ENCODE measurements at regions not wholly inside any gene's neighbourhood (a gene's known extent, or its start where the extent isn't known, plus 50 kb on each side); places are given as distances from the start of the nearest gene placed in this dataset.

DNA sequence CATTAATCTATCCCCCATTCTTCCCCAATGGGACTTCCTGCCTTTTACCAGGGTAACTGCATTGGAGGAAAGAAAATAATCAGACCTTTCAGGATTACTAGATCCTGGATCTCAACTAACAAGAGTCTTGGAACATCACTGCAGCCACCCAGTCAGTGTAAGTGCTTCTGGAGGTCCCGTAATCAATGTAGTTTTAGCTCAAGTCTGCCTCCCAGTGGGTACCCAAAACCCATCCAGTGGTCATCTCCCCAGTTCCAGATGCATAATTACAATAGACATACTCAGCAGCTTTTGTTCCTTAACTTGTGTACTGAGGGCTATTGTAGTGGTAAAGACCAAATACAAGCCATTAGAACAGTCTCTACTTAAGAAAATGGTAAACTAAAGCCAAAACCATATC lies 319.1 kb downstream of the GPATCH2 start:
- TF ChIP-seq, protein P1, sequence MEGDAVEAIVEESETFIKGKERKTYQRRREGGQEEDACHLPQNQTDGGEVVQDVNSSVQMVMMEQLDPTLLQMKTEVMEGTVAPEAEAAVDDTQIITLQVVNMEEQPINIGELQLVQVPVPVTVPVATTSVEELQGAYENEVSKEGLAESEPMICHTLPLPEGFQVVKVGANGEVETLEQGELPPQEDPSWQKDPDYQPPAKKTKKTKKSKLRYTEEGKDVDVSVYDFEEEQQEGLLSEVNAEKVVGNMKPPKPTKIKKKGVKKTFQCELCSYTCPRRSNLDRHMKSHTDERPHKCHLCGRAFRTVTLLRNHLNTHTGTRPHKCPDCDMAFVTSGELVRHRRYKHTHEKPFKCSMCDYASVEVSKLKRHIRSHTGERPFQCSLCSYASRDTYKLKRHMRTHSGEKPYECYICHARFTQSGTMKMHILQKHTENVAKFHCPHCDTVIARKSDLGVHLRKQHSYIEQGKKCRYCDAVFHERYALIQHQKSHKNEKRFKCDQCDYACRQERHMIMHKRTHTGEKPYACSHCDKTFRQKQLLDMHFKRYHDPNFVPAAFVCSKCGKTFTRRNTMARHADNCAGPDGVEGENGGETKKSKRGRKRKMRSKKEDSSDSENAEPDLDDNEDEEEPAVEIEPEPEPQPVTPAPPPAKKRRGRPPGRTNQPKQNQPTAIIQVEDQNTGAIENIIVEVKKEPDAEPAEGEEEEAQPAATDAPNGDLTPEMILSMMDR (IDR thresholded peaks at IDR 0.05; ENCODE audit: low read depth, low read length, missing input control): no peak
- TF ChIP-seq EGR1 (IDR thresholded peaks at IDR 0.05; ENCODE audit: low read depth in 2 of 2) (no peak), SP1 (IDR thresholded peaks at IDR 0.05) (no peak), RAD21 (IDR thresholded peaks at IDR 0.05) (peak in 1 of 2 donors; percentile 8), YY1 (IDR thresholded peaks at IDR 0.05) (no peak), GABPA (IDR thresholded peaks at IDR 0.05 in 1 of 2, conservative IDR thresholded peaks at IDR 0.05 in 1 of 2) (no peak), RXRA (IDR thresholded peaks at IDR 0.05) (no peak), TAF1 (conservative IDR thresholded peaks at IDR 0.05) (no peak), HNF4G (IDR thresholded peaks at IDR 0.05) (no peak), FOXA2 (IDR thresholded peaks at IDR 0.05) (no peak)
- TF ChIP-seq, protein P2, sequence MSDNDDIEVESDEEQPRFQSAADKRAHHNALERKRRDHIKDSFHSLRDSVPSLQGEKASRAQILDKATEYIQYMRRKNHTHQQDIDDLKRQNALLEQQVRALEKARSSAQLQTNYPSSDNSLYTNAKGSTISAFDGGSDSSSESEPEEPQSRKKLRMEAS (IDR thresholded peaks at IDR 0.05): no peak
- TF ChIP-seq, protein P3, sequence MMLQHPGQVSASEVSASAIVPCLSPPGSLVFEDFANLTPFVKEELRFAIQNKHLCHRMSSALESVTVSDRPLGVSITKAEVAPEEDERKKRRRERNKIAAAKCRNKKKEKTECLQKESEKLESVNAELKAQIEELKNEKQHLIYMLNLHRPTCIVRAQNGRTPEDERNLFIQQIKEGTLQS (IDR thresholded peaks at IDR 0.05): no peak
- TF ChIP-seq, protein P4, sequence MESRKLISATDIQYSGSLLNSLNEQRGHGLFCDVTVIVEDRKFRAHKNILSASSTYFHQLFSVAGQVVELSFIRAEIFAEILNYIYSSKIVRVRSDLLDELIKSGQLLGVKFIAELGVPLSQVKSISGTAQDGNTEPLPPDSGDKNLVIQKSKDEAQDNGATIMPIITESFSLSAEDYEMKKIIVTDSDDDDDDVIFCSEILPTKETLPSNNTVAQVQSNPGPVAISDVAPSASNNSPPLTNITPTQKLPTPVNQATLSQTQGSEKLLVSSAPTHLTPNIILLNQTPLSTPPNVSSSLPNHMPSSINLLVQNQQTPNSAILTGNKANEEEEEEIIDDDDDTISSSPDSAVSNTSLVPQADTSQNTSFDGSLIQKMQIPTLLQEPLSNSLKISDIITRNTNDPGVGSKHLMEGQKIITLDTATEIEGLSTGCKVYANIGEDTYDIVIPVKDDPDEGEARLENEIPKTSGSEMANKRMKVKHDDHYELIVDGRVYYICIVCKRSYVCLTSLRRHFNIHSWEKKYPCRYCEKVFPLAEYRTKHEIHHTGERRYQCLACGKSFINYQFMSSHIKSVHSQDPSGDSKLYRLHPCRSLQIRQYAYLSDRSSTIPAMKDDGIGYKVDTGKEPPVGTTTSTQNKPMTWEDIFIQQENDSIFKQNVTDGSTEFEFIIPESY (IDR thresholded peaks at IDR 0.05): no peak
- TF ChIP-seq, protein P5, sequence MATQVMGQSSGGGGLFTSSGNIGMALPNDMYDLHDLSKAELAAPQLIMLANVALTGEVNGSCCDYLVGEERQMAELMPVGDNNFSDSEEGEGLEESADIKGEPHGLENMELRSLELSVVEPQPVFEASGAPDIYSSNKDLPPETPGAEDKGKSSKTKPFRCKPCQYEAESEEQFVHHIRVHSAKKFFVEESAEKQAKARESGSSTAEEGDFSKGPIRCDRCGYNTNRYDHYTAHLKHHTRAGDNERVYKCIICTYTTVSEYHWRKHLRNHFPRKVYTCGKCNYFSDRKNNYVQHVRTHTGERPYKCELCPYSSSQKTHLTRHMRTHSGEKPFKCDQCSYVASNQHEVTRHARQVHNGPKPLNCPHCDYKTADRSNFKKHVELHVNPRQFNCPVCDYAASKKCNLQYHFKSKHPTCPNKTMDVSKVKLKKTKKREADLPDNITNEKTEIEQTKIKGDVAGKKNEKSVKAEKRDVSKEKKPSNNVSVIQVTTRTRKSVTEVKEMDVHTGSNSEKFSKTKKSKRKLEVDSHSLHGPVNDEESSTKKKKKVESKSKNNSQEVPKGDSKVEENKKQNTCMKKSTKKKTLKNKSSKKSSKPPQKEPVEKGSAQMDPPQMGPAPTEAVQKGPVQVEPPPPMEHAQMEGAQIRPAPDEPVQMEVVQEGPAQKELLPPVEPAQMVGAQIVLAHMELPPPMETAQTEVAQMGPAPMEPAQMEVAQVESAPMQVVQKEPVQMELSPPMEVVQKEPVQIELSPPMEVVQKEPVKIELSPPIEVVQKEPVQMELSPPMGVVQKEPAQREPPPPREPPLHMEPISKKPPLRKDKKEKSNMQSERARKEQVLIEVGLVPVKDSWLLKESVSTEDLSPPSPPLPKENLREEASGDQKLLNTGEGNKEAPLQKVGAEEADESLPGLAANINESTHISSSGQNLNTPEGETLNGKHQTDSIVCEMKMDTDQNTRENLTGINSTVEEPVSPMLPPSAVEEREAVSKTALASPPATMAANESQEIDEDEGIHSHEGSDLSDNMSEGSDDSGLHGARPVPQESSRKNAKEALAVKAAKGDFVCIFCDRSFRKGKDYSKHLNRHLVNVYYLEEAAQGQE (IDR thresholded peaks at IDR 0.05): no peak
